ENCODE measurements at regions not wholly inside any gene's neighbourhood (a gene's known extent, or its start where the extent isn't known, plus 50 kb on each side); places are given as distances from the start of the nearest gene placed in this dataset.

DNA sequence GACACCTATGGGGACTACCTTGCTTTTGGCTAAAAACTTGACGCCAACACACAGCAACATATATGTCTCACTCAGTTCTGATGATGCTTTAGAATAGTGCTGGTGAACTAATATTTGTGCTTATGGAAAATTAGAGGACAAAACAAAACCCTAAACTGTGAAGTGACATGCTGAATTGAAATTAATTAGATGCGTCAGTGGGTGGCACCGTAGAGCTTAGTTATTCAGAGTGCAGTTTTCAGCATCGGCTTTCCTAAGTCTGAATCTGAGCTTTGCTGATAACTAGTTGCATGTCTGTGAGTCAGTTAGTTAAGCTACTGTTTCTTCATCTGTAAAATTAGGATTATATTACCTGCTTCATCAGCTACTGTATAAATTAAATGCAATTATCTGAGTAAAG is 245.0 kb upstream of the SORCS1 start:
- DNase-seq (ENCODE audit: extremely low read depth, low read depth), result no peak
- no peak for TF ChIP-seq CTCF (IDR thresholded peaks at IDR 0.05; ENCODE audit: low read depth, low read length, missing control alignments)
- no peak overlapping the region for H3K4me3 ChIP-seq (replicated peaks; ENCODE audit: low read depth, low read length)

DNA sequence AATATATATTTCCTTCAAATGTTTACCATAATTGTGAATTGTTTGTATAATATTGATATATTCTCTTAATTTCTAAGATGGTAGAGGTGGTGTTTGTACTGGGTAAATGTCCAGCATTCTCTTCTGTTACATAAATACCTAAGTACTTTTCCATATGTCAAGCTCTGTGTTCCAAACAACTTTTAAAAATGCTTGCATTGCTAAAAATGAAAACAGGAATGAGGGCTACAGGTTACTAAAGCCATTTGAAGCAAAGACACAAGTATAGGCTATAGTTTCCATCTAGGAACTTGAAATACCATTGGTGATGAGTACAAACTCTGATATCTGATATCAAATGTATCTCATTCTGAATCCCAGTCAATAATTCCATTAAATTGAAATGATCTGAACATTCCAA is 233.6 kb upstream of the SORCS1 start:
- TF ChIP-seq CTCF (IDR thresholded peaks at IDR 0.05; ENCODE audit: low read depth, low read length, missing control alignments), result no peak
- no peak overlapping the region for H3K4me3 ChIP-seq (replicated peaks; ENCODE audit: low read depth, low read length)
- DNase-seq (ENCODE audit: extremely low read depth, low read depth), result no peak

GRCh38 chr10:107391901-107392300 is 227.4 kb upstream of the SORCS1 start:
- DNase-seq (ENCODE audit: extremely low read depth, low read depth), result no peak
- H3K4me3 ChIP-seq (replicated peaks; ENCODE audit: low read depth, low read length), result no peak overlapping the region
- no peak for TF ChIP-seq CTCF (IDR thresholded peaks at IDR 0.05; ENCODE audit: low read depth, low read length, missing control alignments)

- H3K4me3 ChIP-seq (replicated peaks; ENCODE audit: low read depth, low read length), result no peak overlapping the region
- DNase-seq (ENCODE audit: extremely low read depth, low read depth), result no peak
- no peak for TF ChIP-seq CTCF (IDR thresholded peaks at IDR 0.05; ENCODE audit: low read depth, low read length, missing control alignments)
Measured at GRCh38 chr10:107390563-107390962, 226.1 kb upstream of the SORCS1 start.

GRCh38 chr10:107383357-107383756 is 218.9 kb upstream of the SORCS1 start:
- no peak overlapping the region for H3K4me3 ChIP-seq (replicated peaks; ENCODE audit: low read depth, low read length)
- no peak for TF ChIP-seq CTCF (IDR thresholded peaks at IDR 0.05; ENCODE audit: low read depth, low read length, missing control alignments)
- no peak for DNase-seq (ENCODE audit: extremely low read depth, low read depth)

- no peak overlapping the region for H3K4me3 ChIP-seq (replicated peaks; ENCODE audit: low read depth, low read length)
- no peak for TF ChIP-seq CTCF (IDR thresholded peaks at IDR 0.05; ENCODE audit: low read depth, low read length, missing control alignments)
- no peak for DNase-seq (ENCODE audit: extremely low read depth, low read depth)
Measured at GRCh38 chr10:107379601-107380000, 215.1 kb upstream of the SORCS1 start.

DNA sequence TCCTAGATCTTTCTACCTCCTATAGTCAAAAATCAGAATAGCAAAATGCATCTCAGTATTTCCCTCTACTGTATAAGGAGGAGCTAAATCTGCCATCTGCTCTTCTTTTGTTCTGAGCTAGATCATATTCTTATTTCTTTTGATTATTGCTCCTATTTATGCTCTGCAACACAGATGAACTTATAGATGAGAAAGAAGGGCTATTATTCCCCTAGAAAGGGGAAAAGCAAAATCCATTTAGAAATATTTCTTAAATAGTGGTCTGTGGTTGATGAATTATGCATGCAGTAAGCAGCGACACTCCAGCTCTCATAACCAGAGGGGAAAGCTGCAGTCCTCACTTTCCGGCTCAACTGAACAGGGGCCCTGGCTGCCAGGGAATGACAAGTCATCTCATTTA is 207.3 kb upstream of the SORCS1 start:
- TF ChIP-seq CTCF (IDR thresholded peaks at IDR 0.05; ENCODE audit: low read depth, low read length, missing control alignments), result no peak
- DNase-seq (ENCODE audit: extremely low read depth, low read depth), result no peak
- no peak overlapping the region for H3K4me3 ChIP-seq (replicated peaks; ENCODE audit: low read depth, low read length)
